ENCODE measurements at regions not wholly inside any gene's neighbourhood (a gene's known extent, or its start where the extent isn't known, plus 50 kb on each side); places are given as distances from the start of the nearest gene placed in this dataset.

DNA sequence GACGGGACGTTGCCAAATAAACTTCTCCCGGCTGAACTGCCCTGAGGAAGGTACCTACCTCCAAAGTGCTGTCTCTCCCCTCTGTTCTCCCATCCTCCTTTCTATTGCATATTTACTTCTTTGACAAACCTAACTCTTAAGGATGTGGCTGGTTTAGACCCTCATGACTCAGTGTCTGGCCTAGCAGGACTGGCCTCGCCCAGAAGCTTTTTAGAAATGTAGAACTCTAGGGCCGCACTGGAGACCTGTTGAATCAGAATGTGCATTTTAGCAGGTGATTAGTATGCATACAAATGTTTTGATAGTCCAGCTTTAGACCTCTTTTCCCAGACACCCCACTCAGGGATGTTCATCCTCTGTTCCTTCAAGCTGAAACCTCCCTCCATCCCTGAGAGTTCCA, 335.9 kb downstream of the PIK3R1 start:
- ATAC-seq (replicated peaks in 1 of 2) (no peak), DNase-seq (no peak)
- Mint-ChIP-seq H3K27me3 (ENCODE audit: low read depth) (no peaks in the 10 kb centered on the region), H3K36me3 (ENCODE audit: insufficient read depth in 2 of 2) (no peaks in the 10 kb centered on the region), H3K27ac (no peak overlapping the region), H3K4me3 (no peak overlapping the region), H3K9me3 (peaks cover 0 to 2% of the 10 kb centered on the region in 2 donors), H3K4me1 (ENCODE audit: low read depth) (no peaks in the 10 kb centered on the region)

GRCh38 chr5:68554571-68555279, 339.2 kb downstream of the PIK3R1 start:
- Mint-ChIP-seq H3K9me3 (peaks cover 0 to 2% of the 10 kb centered on the region in 2 donors), H3K27ac (no peak overlapping the region), H3K36me3 (ENCODE audit: insufficient read depth in 2 of 2) (no peaks in the 10 kb centered on the region), H3K4me1 (ENCODE audit: low read depth) (no peaks in the 10 kb centered on the region), H3K4me3 (no peak overlapping the region), H3K27me3 (ENCODE audit: low read depth) (no peaks in the 10 kb centered on the region)
- DNase-seq (no peak), ATAC-seq (replicated peaks in 1 of 2) (no peak)

- Mint-ChIP-seq H3K27ac (no peak overlapping the region), H3K27me3 (ENCODE audit: low read depth) (no peaks in the 10 kb centered on the region), H3K36me3 (ENCODE audit: insufficient read depth in 2 of 2) (no peaks in the 10 kb centered on the region), H3K9me3 (peaks cover 0 to 2% of the 10 kb centered on the region in 2 donors), H3K4me1 (ENCODE audit: low read depth) (no peaks in the 10 kb centered on the region), H3K4me3 (no peak overlapping the region)
- ATAC-seq (replicated peaks in 1 of 2) (no peak), DNase-seq (no peak)
These were observed 340.5 kb downstream of the PIK3R1 start for GRCh38 chr5:68555907-68556681.

GRCh38 chr5:68557162-68557936, 341.8 kb downstream of the PIK3R1 start:
- no peak for DNase-seq
- H3K4me3 Mint-ChIP-seq: no peak overlapping the region
- H3K36me3 Mint-ChIP-seq (ENCODE audit: insufficient read depth in 2 of 2): no peaks in the 10 kb centered on the region

GRCh38 chr5:68562308-68562707, 346.8 kb downstream of the PIK3R1 start:
- no peak overlapping the region for H3K27ac Mint-ChIP-seq
- H3K4me1 Mint-ChIP-seq (ENCODE audit: low read depth): no peaks in the 10 kb centered on the region
- H3K4me3 Mint-ChIP-seq: no peak overlapping the region
- H3K9me3 Mint-ChIP-seq: peaks cover 5 to 12% of the 10 kb centered on the region in 2 donors
- no peak for DNase-seq
- H3K36me3 Mint-ChIP-seq (ENCODE audit: insufficient read depth in 2 of 2): peaks cover 7% of the 10 kb centered on the region in 2 donors
- H3K27me3 Mint-ChIP-seq (ENCODE audit: low read depth): peaks cover 6% of the 10 kb centered on the region
- no peak for ATAC-seq (replicated peaks in 1 of 2)

More at GRCh38 chr5:68557162-68557936, 341.8 kb downstream of the PIK3R1 start:
- Mint-ChIP-seq H3K9me3 (peaks cover 0 to 2% of the 10 kb centered on the region in 2 donors), H3K27me3 (ENCODE audit: low read depth) (no peaks in the 10 kb centered on the region), H3K4me1 (ENCODE audit: low read depth) (no peaks in the 10 kb centered on the region), H3K27ac (no peak overlapping the region)
- ATAC-seq (replicated peaks in 1 of 2): no peak

DNA sequence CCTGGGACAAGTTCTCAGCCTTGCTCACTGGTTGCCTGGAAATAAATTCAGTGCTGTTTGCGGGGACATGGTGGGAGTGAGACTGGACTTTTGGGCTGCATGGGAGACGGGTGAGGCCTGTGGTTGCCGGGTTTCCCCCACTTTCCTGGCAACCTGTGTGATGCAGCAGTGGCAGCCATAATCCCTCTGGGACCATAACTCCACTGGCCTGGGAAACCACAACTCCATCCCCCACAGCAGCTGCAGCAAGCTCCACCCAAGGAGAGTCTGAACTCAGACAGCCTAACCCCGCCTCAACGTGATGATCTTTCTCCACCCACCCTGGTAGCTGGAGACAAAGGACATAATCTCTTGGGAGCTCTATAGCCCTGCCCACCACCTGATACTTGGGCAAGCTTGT, 349.9 kb downstream of the PIK3R1 start:
- peaks cover 6% of the 10 kb centered on the region for H3K27me3 Mint-ChIP-seq (ENCODE audit: low read depth)
- no peak overlapping the region for H3K4me3 Mint-ChIP-seq
- peaks cover 7% of the 10 kb centered on the region in 2 donors for H3K36me3 Mint-ChIP-seq (ENCODE audit: insufficient read depth in 2 of 2)
- DNase-seq: no peak
- H3K9me3 Mint-ChIP-seq: peaks cover 7 to 14% of the 10 kb centered on the region in 2 donors
- H3K27ac Mint-ChIP-seq: no peak overlapping the region
- ATAC-seq (replicated peaks in 1 of 2): no peak
- H3K4me1 Mint-ChIP-seq (ENCODE audit: low read depth): no peaks in the 10 kb centered on the region

DNA sequence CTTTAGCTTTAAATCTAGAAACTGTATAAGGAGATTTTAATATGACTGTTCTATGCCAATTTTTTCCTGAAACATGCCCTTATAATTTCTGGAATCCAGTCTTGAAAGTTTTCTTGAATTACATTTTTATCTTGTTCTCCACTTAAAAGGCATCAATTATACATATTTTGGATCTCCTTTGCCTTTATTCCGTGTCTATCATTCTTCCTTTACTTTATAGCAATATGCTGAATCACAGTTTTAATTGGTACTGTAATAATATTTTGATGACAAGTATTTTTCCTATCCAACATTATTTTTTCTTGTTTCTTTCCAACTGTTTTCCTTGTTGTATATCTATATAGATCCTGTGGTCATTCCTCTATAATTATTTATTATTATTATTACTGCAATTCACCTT, 361.2 kb downstream of the PIK3R1 start:
- H3K27me3 Mint-ChIP-seq (ENCODE audit: low read depth): no peaks in the 10 kb centered on the region
- DNase-seq: no peak
- no peak overlapping the region for H3K27ac Mint-ChIP-seq
- H3K4me3 Mint-ChIP-seq: no peak overlapping the region
- no peak for ATAC-seq (replicated peaks in 1 of 2)
- H3K36me3 Mint-ChIP-seq (ENCODE audit: insufficient read depth in 2 of 2): peaks cover 0 to 8% of the 10 kb centered on the region in 2 donors
- H3K9me3 Mint-ChIP-seq: peaks cover 4 to 6% of the 10 kb centered on the region in 2 donors
- no peaks in the 10 kb centered on the region for H3K4me1 Mint-ChIP-seq (ENCODE audit: low read depth)

DNA sequence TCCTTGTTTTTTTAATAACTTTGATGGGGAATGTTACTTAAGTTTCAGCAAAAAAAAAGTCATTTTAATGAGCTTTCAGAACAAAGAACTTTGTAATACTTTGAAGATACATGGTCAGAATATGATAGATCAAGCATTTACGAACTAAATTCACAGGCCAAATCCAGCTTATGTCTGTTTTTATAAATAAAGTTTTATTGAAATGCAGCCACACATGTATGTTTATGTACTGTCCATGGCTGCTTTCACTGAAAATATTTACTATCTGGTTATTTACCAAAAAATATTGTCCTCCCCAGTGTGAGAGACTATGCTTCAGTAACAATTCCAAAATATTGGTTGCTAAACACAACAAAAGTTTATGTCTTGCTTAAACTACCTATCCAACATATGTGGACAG, 366.7 kb downstream of the PIK3R1 start:
- Mint-ChIP-seq H3K27ac (no peak overlapping the region), H3K9me3 (peaks cover 3 to 5% of the 10 kb centered on the region in 2 donors), H3K4me1 (ENCODE audit: low read depth) (no peaks in the 10 kb centered on the region), H3K36me3 (ENCODE audit: insufficient read depth in 2 of 2) (peaks cover 0 to 6% of the 10 kb centered on the region in 2 donors), H3K27me3 (ENCODE audit: low read depth) (no peaks in the 10 kb centered on the region), H3K4me3 (no peak overlapping the region)
- ATAC-seq (replicated peaks in 1 of 2) (no peak), DNase-seq (no peak)

DNA sequence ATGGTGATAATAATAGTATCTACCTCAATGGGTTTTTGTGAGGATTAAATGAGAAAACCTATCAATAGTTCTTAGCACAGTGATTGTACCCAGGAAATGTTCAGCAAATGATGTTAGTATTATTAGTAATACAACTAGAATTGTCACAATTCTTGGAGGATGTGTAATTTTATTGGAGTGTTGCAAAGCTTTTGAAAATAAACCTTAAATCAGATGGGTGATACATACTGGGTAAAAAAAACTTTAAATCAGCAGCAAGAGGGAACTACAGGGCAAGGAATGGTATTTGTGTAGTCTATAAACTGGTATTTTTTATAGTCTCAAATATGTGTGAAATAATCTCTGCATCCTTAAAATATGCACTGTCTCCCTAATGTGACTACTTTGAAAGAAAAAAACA, 371.6 kb downstream of the PIK3R1 start:
- no peak for DNase-seq
- no peaks in the 10 kb centered on the region for H3K27me3 Mint-ChIP-seq (ENCODE audit: low read depth)
- no peak overlapping the region for H3K27ac Mint-ChIP-seq
- no peaks in the 10 kb centered on the region for H3K36me3 Mint-ChIP-seq (ENCODE audit: insufficient read depth in 2 of 2)
- H3K4me1 Mint-ChIP-seq (ENCODE audit: low read depth): no peaks in the 10 kb centered on the region
- no peak overlapping the region for H3K4me3 Mint-ChIP-seq
- no peak for ATAC-seq (replicated peaks in 1 of 2)
- H3K9me3 Mint-ChIP-seq: no peaks in the 10 kb centered on the region

- ATAC-seq (replicated peaks in 1 of 2) (no peak), DNase-seq (no peak)
- Mint-ChIP-seq H3K4me1 (ENCODE audit: low read depth) (no peaks in the 10 kb centered on the region), H3K27ac (no peak overlapping the region), H3K9me3 (no peaks in the 10 kb centered on the region), H3K36me3 (ENCODE audit: insufficient read depth in 2 of 2) (no peaks in the 10 kb centered on the region), H3K27me3 (ENCODE audit: low read depth) (peaks cover 8% of the 10 kb centered on the region), H3K4me3 (no peak overlapping the region)
These were observed 376.3 kb downstream of the PIK3R1 start for GRCh38 chr5:68591850-68592249.

DNA sequence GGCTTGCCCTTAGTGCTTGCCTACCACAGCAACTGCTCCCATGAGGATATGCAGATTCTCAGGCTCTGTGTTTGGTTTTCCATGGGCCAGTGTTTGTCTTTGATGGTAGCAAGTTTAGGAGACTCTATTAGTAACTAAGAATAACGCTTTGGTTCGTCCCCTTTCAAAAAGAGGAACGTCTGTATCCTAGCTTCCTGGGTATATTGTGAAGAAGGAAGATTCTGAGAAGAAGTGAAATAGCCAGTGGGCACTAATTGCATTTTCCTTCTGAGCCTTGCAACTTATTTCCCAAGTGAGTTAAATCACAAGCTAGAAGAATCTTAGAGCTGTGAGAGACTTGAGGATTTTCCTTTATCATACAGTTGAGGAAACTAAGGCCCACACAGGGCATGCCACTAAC, 376.8 kb downstream of the PIK3R1 start:
- H3K4me3 Mint-ChIP-seq: no peak overlapping the region
- no peak for ATAC-seq (replicated peaks in 1 of 2)
- peaks cover 8% of the 10 kb centered on the region for H3K27me3 Mint-ChIP-seq (ENCODE audit: low read depth)
- H3K27ac Mint-ChIP-seq: no peak overlapping the region
- no peaks in the 10 kb centered on the region for H3K9me3 Mint-ChIP-seq
- no peaks in the 10 kb centered on the region for H3K36me3 Mint-ChIP-seq (ENCODE audit: insufficient read depth in 2 of 2)
- DNase-seq: no peak
- H3K4me1 Mint-ChIP-seq (ENCODE audit: low read depth): no peaks in the 10 kb centered on the region

DNA sequence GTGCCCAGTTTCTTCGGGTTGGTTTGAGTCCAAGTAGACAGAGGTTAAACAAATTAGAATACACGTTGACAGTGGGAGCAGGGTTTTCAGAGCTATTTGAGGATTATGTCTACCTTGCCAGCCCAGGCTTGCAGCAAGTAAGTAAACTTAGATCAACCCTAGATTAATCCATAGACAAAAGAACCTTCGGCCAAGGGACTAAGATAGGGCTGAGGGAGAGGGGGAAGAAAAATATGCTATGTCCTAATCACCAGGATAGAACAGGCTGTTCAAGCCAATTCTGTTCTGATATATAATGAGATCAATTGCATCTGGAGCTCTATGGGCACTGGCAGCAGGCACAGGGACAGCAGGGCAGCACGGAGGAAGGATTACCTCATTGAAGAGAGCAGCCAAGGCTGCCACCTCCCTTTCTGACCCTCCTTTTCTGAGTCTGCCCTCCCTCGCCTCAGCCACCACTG, 377.7 kb downstream of the PIK3R1 start:
- ATAC-seq (replicated peaks in 1 of 2) (no peak), DNase-seq (no peak)
- H3K9me3 Mint-ChIP-seq: no peaks in the 10 kb centered on the region
- no peak overlapping the region for H3K27ac Mint-ChIP-seq
- peaks cover 15% of the 10 kb centered on the region for H3K27me3 Mint-ChIP-seq (ENCODE audit: low read depth)
- no peak overlapping the region for H3K4me3 Mint-ChIP-seq
- H3K4me1 Mint-ChIP-seq (ENCODE audit: low read depth): no peaks in the 10 kb centered on the region
- H3K36me3 Mint-ChIP-seq (ENCODE audit: insufficient read depth in 2 of 2): no peaks in the 10 kb centered on the region

DNA sequence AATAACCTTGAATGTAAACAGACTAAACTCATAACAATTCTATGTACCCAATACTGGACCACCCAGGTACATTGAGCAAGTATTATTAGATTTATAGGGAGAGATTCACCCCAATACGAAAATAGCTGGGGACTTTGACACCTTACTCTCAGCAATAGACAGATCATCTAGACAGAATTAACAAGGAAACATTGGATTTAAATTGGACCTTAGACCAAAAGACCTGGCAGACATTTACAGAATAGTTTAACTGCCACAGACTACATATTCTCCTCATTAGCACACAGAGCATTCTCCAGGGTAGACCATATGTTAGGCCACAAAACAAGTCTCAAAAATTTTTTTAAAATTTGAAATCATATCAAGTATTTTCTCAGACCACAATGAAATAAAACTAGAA, 397.4 kb downstream of the PIK3R1 start:
- Mint-ChIP-seq H3K4me1 (ENCODE audit: low read depth) (no peaks in the 10 kb centered on the region), H3K27ac (no peak overlapping the region), H3K36me3 (ENCODE audit: insufficient read depth in 2 of 2) (peaks cover 4 to 20% of the 10 kb centered on the region in 2 donors), H3K9me3 (peaks cover 13 to 18% of the 10 kb centered on the region in 2 donors), H3K27me3 (ENCODE audit: low read depth) (no peaks in the 10 kb centered on the region), H3K4me3 (no peak overlapping the region)
- ATAC-seq (replicated peaks in 1 of 2) (no peak), DNase-seq (no peak)
